HG03025 (cell line): ENCODE measurements at regions not wholly inside any gene's neighbourhood (a gene's known extent, or its start where the extent isn't known, plus 50 kb on each side); places are given as distances from the start of the nearest gene placed in this dataset.

Experiments
- ATAC-seq: cut with Tn5 transposase; IDR thresholded peaks from one replicate; pipeline ENCODE4 v1.9.1; 2021; ENCODE audit warnings: mild to moderate bottlenecking, moderate library complexity; ENCODE audit not compliant: unreplicated experiment, low FRiP score

GRCh38 chr2:831622-832021 lies 119.0 kb upstream of the SNTG2 start:
- ATAC-seq = no peak

- ATAC-seq = no peak
Measured at GRCh38 chr2:831225-831536, 119.5 kb upstream of the SNTG2 start.

- no peak for ATAC-seq
Measured at GRCh38 chr2:830419-831224, 120.0 kb upstream of the SNTG2 start.

GRCh38 chr2:829047-829446 lies 121.6 kb upstream of the SNTG2 start:
- ATAC-seq = no peak

GRCh38 chr2:824954-825353 lies 125.7 kb upstream of the SNTG2 start:
- no peak for ATAC-seq

GRCh38 chr2:824524-824923 lies 126.1 kb upstream of the SNTG2 start:
- no peak for ATAC-seq

GRCh38 chr2:821546-821945 lies 129.1 kb upstream of the SNTG2 start:
- ATAC-seq = no peak

- no peak for ATAC-seq
Measured at GRCh38 chr2:819601-820000, 131.0 kb upstream of the SNTG2 start.

- no peak for ATAC-seq
Measured at GRCh38 chr2:819121-819520, 131.5 kb upstream of the SNTG2 start.

- ATAC-seq = no peak
Measured at GRCh38 chr2:817336-818015, 133.2 kb upstream of the SNTG2 start.

- no peak for ATAC-seq
Measured at GRCh38 chr2:816278-816677, 134.4 kb upstream of the SNTG2 start.

- ATAC-seq = no peak
Measured at GRCh38 chr2:810397-810796, 133.2 kb upstream of the TMEM18 start.

- ATAC-seq = no peak
Measured at GRCh38 chr2:807300-807699, 130.1 kb upstream of the TMEM18 start.

- no peak for ATAC-seq
Measured at GRCh38 chr2:805664-806063, 128.5 kb upstream of the TMEM18 start.

- ATAC-seq = no peak
Measured at GRCh38 chr2:797993-798392, 120.8 kb upstream of the TMEM18 start.

GRCh38 chr2:797556-797955 lies 120.3 kb upstream of the TMEM18 start:
- ATAC-seq = no peak

GRCh38 chr2:796141-796985 lies 119.2 kb upstream of the TMEM18 start:
- ATAC-seq = no peak

GRCh38 chr2:795531-796041 lies 118.4 kb upstream of the TMEM18 start:
- no peak for ATAC-seq

GRCh38 chr2:794554-795241 lies 117.5 kb upstream of the TMEM18 start:
- no peak for ATAC-seq

- no peak for ATAC-seq
Measured at GRCh38 chr2:793236-793635, 116.0 kb upstream of the TMEM18 start.

GRCh38 chr2:792687-793086 lies 115.5 kb upstream of the TMEM18 start:
- ATAC-seq = no peak
